LHCN-M2 (cell line): ENCODE measurements at regions not wholly inside any gene's neighbourhood (a gene's known extent, or its start where the extent isn't known, plus 50 kb on each side); places are given as distances from the start of the nearest gene placed in this dataset.
A peak's percentile ranks its signal among the peaks of the same experiment; 100 is the strongest.

ENCODE experiments used
- DNase-seq: peaks from one replicate; pipeline ENCODE4 v3.0.0-alpha.2; 2012; ENCODE audit warnings: low read depth

GRCh38 chr3:143207338-143207961, 87.9 kb downstream of the CHST2 start:
- peak; percentile 79 for DNase-seq

GRCh38 chr3:143208976-143209714, 89.6 kb downstream of the CHST2 start:
- DNase-seq = no peak

GRCh38 chr3:143209715-143210059, 90.1 kb downstream of the CHST2 start:
- no peak for DNase-seq

GRCh38 chr3:143210141-143210540, 90.6 kb downstream of the CHST2 start:
- no peak for DNase-seq

GRCh38 chr3:143215059-143215458, 95.5 kb downstream of the CHST2 start:
- no peak for DNase-seq
